SH-SY5Y (cell line): ENCODE measurements at regions not wholly inside any gene's neighbourhood (a gene's known extent, or its start where the extent isn't known, plus 50 kb on each side); places are given as distances from the start of the nearest gene placed in this dataset.

Experiments used
- GATA2 ChIP-seq: IDR thresholded peaks from 2 replicates; pipeline ENCODE4 v1.6.1; 2011; ENCODE audit warnings: mild to moderate bottlenecking, low read depth, low read length
- GATA3 ChIP-seq: IDR thresholded peaks from 2 replicates; pipeline ENCODE4 v1.6.1; 2011; ENCODE audit warnings: low read depth, mild to moderate bottlenecking, low read length, moderate library complexity

DNA sequence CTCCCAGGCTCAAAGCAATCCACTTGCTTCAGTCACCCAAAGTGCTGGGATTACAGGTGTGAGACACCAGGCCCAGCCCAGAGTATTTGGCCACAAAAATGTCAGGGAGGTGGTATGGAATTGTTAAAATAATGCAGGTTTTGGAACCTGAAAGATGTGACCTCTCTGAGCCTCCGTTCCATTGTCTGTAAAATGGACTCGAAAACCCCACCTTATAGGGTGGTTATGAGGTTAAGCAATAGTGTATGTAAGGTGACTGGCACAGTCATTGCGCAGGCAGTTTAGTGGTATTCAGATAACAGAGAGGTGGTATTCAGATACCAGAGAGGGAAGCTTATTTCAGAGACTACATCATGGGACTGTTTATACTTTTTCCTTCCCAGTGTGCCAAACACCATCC lies 52.5 kb upstream of the PRSS23 start:
- TF ChIP-seq GATA2: no peak
- no peak for TF ChIP-seq GATA3
